Stimulated activated CD4-positive, alpha-beta T cell treated with anti-CD3 and anti-CD28 coated beads, Interleukin-12 subunit alpha, Interleukin-12 subunit beta, amount 100 ng/mL, for 48 hours (primary cell): ENCODE measurements at regions not wholly inside any gene's neighbourhood (a gene's known extent, or its start where the extent isn't known, plus 50 kb on each side); places are given as distances from the start of the nearest gene placed in this dataset.
"Not testable (repeated sequence)": the region's sequence is repeated elsewhere in the genome, so short reads cannot be mapped to it uniquely, and the experiment has no call there.

ENCODE experiments used
- DNase-seq, 3 donors: peaks; one replicate each; pipeline ENCODE4 v3.0.0-alpha.2; 2020; ENCODE audit warnings: low read depth in 2 of 3, low spot score in 1 of 3

DNA sequence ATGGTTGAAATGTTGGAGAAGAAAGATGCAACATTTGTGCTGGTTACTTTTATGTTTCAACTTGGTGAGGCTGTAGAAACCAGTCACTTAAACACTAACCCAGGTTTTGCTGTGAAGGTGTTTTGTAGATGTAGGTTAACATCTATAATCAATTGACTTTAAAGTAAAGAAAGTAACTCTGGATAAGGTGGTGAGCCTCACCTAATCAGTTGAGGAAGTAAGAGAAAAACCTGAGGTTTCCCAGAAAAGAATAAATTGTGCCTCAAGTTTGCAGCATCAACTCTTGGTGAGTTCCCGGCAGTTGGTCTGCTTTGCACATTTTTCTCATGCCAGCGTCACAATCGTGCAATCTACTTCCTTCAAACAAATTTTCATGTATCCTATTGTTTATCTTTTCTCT is 673.4 kb downstream of the QKI start:
- DNase-seq: no peak

DNA sequence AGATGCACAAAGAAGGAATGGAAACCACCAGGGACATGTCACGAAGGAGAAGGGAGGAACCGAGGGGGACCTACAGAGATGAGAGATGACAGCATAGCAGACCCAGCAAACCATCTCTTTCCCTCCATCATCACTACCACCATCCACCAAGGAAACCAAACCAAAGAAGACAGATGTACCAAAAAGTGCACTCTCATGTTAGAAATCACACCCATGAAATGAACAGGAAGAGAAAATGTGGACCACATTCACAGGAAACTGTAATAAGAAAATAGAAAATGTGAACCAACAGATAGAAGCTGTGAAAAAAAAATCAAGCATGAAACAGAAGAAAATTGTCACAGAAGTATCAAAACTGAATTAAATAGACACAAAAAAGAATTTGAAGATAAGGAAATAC is 672.7 kb downstream of the QKI start:
- no peak for DNase-seq

DNA sequence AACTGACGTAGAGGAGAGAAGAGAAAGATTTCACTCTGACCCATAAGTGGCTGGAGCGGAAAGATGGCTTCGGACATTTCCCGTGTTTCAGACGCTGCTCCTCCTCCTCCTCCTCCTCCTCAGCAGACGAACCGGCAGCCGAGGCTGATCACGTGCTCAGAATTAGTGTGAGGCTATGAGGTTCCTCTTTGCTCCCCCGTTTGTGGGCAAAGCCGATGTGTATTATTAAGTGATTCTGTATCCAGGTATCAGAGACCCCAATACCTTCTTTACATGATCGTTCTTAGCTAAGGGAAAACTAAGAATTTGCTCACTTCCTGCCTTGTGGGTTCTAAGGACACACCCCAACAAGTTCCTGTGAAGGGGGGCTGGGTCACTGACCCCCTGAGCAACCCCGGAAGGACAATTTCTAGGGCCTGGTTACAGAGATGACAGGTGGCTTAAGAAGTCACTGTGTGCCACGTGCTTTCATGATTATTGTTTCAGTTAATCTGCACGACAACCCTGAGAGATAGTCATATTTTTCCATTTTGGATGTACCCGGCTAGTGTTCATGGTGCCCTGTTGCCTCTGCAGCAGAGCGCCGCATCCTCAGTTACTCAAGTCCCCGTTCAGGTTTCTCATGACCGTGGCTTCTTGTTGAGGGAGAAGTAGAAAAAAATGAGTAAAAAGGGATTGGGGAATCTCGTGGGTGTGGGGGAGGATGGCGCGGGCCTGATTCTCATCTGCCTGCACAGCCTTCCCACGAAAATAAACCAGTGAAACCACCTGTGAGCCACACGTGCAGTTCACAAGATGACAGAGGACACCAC is 671.8 kb downstream of the QKI start:
- no peak for DNase-seq

DNA sequence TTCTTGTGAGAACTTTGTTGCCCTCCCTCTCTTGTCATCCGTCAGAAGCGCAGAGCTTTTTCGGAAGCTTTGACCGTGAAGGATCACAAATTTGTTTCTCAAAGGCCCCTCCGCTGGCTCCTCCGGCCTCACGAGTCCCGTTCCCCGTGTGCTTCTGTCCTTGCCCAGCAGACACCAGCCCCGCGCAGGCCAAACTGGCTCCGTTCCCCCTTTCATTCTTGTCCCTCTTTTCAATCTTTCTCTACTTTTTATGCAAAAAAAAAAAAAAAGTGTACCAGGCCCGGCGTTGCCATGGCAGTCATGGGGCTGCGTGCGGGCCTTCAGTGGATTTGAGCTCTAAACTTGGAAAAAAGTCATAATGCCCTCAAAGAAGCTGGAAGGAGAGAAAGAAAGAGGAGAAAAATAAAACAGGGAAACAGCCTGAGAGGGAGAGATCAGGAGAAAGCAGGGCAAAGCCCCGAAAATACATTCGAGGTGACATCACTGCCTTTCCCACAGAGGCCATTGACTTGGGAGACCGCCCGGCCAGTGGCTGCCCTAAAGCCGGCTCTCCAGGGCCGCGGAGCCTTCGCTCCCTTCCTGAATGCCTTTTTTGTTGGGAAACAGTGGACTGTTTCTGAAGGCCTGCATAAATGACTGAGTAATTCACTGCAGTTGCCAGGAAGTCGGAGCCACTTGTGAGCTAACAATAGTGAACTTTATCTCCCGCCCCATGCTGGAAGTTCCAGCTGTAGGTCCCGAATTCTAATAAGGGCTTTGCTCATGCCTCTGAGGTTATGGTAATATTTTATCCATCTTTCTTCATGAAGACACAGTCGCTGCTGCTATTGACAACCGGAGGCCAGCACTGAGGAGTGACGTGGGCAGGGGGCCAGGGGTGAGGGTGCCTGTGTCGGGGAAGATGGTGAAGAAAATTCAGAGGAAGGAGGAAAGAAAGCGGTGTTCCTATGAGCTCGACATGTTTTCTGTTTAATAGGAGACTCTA is 670.9 kb downstream of the QKI start:
- no peak for DNase-seq

DNA sequence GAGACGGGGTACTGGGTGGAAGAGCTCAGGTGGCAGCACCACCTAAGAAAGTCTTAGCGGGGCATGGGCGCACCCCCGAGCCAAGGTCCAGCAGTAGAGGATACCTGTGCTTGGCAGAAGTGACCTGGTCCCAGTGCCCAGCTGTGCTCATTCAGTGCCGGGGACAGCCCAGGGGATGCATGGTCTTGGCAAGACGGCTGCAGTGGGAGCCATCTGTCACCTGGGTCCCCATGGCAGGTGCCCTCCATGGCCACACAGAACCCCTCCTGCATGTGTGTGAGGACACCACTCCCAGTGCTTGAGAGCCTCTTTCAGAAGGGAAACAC is 664.7 kb downstream of the QKI start:
- DNase-seq: no peak

DNA sequence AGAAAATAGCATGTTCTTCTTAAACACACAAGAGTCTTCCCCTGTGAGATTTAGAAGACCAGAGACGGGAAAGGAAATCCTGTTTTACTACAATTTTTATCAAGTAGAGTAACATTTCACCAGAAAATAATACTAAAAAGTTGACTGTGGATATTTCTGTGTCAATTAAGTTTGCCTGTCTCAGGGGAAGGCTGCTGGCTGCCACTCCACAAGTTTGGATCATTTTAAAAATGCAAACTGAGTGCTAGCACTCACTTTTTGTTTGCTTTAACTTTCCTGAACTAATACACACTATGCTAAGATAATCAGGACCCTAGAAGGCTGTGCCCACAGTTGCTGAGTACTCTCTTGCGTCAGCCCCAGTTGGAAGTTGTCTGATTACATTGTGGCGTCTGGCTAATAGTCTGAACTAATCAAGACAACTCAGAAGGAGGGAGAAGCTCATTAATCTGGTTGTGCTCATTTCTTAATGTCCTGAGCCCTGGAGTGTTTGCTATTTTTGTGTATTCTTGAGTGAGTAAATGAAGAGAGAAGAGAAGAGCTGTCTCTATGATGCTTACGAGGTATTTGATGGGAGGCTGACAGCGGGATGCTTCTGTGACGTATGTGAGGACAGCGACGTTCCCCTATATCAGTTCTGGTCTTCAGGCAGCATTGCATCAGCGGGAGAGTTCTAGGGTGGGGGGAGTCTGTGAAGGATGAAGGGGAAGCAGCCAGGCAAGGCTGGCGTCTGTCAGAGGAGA is 664.2 kb downstream of the QKI start:
- DNase-seq: no peak

DNA sequence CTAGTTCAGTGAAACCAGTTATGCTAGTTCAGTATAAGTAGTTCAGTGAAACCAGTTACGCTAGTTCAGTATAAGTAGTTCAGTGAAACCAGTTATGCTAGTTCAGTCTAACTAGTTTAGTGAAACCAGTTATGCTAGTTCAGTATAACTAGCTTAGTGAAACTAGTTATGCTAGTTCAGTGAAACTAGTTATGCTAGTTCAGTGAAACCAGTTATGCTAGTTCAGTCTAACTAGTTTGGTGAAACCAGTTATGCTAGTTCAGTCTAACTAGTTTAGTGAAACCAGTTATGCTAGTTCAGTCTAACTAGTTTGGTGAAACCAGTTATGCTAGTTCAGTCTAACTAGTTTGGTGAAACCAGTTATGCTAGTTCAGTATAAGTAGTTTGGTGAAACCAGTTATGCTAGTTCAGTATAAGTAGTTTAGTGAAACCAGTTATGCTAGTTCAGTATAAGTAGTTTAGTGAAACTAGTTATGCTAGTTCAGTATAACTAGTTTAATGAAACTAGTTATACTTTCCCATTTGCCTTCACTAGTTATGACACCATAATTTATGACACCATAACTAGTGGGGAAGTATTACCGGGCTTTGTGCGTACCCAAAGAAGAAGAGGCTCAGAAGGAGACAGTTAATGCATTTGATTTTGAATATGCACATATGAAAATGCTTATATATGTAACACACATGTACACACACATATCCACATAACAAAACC is 662.5 kb downstream of the QKI start:
- not testable (repeated sequence) for DNase-seq

DNA sequence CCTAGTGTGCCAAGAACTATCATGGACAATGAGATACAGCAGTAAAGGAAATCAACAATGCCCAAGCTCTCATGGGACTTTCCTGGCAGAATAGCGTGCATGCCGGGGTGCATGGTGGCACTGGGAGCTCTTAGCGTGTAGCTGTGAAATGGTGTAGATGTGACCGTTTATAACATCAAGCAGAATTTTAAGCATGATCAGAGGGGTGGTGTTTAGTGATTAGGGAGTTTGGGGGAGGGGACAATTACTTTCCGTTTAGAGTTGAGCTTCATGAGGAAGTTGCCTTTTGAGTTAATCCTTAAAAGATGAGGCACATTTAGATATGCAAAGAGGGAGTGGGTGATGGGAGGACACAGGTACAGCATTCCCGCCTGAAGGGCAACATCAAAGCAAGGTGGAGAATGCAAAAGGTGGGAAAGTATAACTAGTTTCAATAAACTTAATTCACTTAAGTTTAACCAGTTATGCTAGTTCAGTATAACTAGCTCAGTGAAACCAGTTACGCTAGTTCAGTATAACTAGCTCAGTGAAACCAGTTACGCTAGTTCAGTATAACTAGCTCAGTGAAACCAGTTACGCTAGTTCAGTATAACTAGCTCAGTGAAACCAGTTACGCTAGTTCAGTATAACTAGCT is 661.6 kb downstream of the QKI start:
- no peak for DNase-seq

DNA sequence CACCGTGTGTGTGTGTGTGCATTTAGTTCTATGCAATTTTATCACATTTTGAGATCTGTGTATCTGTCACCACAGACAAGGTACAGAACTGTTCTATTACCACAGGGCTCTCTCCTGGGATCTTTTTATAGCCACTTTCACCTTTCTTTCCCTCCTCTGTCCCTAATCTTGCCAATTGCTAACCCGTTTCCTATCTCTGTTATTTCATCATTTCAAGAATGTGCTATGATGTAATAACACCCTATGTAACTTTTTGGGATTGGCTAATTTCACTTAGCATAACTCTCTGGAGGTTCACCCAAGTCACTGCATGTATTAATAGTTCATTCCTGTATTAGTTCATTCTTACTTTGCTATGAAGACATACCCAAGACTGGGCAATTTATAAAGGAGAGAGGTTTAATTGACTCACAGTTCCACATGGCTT is 657.7 kb downstream of the QKI start:
- no peak for DNase-seq

DNA sequence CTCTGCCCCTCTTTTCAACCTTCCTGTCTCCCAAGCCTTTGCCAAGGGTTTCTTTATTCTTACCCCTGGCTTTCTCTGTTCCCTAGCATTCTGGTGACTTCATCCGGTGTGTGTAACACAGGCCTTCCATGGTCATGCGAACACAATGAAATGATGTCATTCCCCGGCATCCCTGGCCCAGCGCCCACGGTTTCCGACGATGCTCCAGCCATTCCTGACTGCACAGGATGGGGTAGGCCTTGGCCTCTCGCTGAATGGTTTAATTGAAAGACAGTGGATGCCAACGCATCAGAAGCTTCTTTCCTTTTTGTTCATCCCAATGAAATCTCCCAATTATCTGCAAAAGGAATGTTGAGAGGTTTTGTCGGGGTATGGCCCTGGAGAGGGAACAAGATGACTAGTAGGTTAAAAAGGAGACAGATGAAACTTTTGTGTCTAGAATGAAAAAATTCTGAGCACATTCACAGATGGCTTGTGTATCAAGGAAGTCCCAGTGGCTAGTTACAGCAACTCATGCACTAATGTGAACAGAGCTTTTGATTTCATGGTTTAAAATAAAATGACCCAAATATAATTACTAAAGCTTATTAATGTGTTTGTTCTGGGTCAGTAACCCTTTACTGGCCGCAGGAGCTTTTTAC is 655.0 kb downstream of the QKI start:
- DNase-seq: no peak

DNA sequence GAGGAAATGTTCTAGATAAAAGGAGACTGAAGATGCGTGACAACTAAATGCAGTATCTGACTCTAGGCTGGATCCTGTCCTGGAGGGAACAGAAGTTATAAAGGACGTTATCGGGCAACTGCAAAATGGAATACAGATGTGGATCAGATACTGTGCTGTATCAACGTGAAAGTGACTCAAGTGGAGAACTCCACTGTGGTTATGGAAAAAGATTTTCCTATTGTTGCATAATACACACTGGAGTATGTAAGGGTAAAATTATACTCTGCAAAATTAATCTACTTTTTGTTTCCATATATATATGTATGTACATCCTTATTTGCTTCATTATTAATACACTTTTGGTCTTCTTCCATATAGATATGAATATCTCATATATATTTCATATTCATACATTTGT is 654.0 kb downstream of the QKI start:
- no peak for DNase-seq

DNA sequence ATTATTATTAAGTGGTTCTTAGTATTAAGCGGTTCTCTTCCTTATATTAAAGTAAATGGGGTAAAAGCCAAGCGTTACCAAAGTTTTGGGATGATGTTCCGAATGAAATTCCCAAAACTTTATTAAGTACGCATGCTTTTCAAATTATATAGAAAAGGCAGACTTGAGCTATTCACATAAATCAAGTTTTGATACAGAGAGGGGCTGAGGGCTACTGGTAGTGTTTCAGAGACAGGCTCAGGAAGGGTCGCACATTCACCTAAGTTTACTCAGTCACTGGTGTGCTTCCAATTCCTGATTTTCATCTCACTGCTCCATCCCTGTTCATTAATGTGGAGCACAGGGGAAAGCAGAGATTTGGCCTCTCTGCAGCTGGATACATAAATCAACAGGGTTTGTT is 652.2 kb downstream of the QKI start:
- no peak for DNase-seq

DNA sequence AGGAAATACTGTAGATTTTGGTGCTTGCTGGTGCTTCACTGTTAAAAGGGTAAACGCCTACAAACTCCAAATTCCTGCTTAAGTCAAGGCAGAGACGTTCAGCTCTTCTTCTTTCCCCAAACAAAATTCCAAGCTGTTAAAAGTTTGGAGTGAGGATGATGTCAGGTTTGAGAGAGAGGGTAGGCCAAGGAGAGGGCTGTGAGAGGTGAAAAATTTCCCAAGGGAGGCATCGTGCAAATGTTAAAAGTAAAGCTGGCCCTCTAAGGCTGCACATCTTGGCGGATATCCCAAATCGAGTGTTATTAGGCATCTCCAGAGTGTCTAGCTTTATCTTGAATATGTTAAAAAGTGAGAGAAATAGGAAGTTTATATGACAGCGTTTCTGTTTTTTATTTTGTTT is 651.8 kb downstream of the QKI start:
- no peak for DNase-seq

DNA sequence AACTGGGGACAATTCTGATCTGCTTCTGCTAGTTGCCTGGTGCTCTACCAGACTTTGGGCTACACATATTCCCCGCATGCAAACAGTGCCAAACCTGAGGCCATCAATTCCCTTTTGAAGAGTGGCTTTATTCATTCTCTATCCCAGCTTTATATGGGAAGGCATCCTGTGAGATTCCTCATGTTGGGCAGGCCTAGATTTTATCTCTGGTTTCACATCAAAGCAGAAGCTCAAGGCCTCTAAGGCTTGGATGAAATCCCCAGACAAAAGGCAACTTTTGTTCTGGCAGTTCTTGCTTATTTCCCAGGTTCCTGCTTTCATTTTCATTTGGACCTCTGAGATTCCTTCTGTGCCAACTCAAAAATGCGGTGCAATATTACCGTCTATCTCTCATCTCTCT is 648.8 kb downstream of the QKI start:
- DNase-seq: no peak

DNA sequence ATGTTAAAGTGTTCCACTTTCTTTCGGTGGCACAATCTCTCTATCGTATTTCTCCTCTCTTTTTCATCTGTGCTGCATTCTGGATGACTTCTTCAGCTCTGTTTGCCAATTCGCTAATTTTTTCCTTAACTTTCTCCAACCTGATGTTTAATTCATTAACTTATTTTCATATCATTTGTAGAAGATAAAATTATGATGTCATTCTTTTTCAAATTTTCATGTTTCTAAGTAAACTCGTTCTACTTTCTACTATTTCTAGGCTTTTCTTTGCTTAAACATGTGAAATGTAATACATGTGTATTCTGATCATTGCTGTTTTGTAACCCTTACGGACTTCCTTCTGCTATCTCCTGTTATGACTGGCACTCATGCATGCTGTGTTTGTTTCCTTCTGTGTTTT is 648.4 kb downstream of the QKI start:
- no peak for DNase-seq

DNA sequence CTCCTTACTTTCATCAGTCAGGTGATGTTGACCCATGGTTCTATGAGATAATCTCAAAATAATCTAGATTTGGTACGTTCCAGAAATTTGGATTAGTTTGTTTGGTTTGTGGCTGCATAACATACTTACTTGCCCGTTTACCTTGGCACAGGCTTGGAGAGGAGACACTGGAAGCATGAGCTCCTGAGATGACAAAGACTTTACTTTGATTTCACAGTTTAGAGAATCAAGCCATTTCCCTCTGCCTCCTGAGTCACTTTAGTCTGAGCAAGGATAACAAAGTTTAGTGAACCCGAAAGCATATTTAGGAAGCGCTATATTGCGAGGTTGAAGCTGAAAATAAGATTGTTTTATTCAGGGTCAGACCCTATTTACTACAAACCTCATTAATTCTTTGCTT is 643.4 kb downstream of the QKI start:
- no peak for DNase-seq

DNA sequence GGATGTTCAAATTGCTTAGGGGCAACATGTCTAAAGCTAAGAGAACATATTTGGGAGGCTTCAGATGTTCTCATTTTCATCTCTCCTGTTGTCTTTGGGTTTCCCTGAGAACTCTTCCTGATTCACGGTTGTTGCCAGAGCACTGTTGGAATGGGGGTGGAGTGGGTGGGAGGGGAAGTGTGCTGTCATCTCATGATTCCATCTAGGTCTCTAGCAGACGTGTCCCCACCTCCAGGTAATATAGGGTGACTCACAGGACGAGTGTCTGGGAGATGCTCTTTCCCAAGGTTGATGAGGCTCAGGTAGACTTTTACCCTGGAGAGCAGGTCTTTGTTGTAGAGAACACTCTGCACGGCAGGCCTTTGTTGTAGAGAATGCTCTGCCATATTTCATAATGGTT is 636.9 kb downstream of the QKI start:
- DNase-seq: no peak

DNA sequence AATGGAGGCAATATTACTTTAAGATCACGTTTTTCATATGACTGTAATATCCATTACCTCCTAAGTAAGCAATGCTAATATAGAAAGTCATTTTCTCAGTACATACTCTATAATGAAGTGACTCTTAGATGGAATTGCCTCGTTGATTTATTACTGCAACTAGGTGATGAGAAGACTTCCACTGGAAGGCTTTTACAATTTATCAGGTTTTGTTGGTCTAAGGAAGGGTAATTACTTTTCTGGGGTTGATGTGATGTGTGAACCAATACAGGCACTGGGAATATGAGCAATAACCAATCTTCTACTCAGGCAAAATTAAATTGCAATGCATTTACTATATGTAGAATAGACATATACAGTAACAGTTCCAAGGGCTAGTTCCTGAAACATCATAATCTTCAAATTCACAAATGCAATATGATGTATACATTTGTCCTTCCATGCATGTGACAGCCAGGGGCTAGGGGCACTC is 635.0 kb downstream of the QKI start:
- no peak for DNase-seq

DNA sequence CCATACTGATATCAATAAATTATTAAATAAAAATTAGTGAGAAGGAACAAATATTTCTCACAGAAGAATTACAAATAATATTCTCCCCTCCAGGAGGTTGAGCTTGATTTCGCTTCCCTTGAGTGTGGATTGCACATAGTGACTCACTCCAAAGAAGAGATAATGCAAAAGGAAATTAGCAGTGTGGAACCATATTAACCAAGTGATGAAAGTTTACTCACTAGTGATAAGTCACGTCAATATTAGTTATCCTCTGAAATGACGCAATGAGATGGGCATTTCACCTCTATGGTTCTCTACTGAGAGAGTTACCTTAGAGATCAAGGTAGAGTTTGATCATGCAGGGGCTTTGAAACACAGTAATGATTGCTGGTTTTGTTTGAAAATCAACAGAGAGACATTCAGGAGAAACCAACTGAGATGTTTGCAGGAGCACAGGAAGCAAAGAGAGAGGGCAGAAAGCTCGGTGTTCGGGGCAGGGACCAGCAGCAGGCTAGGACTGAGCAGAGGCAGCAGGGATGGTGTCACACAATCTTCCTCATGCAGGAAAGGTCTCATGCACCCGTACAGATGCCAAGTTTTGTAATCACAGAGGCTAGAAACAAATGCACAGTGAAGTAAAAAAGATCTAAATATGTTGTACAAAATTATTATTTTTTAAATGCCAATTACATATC is 634.5 kb downstream of the QKI start:
- no peak for DNase-seq
